ENCODE measurements at regions not wholly inside any gene's neighbourhood (a gene's known extent, or its start where the extent isn't known, plus 50 kb on each side); places are given as distances from the start of the nearest gene placed in this dataset.

DNA sequence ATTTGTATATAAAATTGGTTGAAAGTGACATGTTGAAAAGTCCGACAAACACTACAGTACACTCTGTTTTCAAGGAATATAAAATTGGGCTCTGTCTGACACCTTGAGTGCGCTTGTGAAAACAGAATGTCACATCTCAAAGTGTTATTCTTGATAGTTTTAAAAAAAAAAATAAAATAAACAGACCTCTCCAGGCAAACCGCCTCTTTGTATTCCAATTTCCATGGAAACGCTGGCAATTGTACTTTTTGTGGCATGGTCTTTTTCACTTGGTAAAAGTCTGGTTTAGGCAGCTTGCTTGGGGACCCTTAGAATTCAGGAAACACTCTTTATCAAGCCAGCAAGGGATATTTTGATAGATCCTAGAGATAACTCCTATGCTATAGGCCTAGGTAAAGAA lies 302.5 kb downstream of the RAB28 start:
- DNase-seq (ENCODE audit: low read depth) (no peak), FAIRE-seq (no peak)
- H3K27me3 ChIP-seq (ENCODE audit: control insufficient read depth, insufficient read depth, low read length) = no peaks in the 10 kb centered on the region
- H3K4me3 ChIP-seq (ENCODE audit: low read depth, low read length) = no peak overlapping the region
- TF ChIP-seq, protein P1, sequence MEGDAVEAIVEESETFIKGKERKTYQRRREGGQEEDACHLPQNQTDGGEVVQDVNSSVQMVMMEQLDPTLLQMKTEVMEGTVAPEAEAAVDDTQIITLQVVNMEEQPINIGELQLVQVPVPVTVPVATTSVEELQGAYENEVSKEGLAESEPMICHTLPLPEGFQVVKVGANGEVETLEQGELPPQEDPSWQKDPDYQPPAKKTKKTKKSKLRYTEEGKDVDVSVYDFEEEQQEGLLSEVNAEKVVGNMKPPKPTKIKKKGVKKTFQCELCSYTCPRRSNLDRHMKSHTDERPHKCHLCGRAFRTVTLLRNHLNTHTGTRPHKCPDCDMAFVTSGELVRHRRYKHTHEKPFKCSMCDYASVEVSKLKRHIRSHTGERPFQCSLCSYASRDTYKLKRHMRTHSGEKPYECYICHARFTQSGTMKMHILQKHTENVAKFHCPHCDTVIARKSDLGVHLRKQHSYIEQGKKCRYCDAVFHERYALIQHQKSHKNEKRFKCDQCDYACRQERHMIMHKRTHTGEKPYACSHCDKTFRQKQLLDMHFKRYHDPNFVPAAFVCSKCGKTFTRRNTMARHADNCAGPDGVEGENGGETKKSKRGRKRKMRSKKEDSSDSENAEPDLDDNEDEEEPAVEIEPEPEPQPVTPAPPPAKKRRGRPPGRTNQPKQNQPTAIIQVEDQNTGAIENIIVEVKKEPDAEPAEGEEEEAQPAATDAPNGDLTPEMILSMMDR (IDR thresholded peaks at IDR 0.05; ENCODE audit: insufficient read depth, low read length, severe bottlenecking) = no peak
- no peaks in the 10 kb centered on the region for H3K36me3 ChIP-seq (ENCODE audit: control insufficient read depth, insufficient read depth, low read length)

DNA sequence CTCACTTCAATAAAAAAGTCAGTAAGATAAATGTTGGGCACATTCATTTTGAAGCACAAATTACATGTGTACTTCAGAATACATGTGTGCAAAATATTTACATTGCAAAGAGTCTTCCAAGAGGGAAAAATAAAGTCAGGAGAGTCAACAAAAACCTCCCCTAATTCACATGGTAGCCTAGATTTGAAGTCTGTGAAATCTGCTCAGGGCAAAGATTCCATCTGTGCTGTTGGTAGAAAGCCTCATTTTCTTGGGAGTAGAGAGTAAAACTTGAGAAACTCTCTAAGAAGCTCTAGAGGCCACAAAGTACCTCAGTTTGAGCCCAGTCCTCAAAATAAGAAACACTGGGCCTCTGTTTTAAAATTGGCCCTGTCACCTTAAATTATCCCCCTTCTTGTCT lies 303.4 kb downstream of the RAB28 start:
- no peak for DNase-seq (ENCODE audit: low read depth)
- TF ChIP-seq, protein P1 (IDR thresholded peaks at IDR 0.05; ENCODE audit: insufficient read depth, low read length, severe bottlenecking) = no peak
- no peaks in the 10 kb centered on the region for H3K27me3 ChIP-seq (ENCODE audit: control insufficient read depth, insufficient read depth, low read length)
- no peak overlapping the region for H3K4me3 ChIP-seq (ENCODE audit: low read depth, low read length)
- FAIRE-seq = no peak
- no peaks in the 10 kb centered on the region for H3K36me3 ChIP-seq (ENCODE audit: control insufficient read depth, insufficient read depth, low read length)

DNA sequence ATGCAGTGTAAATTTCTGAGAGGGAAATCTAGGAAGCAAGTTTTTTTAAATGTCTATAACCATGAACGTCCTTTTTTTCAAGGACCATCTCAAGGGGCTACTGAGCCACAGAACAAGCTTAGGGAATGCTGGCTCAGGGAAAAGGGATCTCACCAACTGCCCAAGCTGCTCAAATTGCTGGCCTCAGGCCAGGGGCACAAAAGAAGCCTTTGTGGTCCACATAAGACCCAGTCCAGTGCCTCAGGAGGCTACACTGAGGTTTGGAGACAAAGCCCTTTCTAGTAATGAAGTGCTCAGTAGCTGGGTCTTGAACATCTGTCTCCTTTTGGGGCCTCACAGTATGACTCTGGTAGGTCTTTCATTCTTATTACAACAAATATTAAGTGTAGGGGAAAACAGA lies 305.5 kb downstream of the RAB28 start:
- Histone ChIP-seq H3K4me3 (ENCODE audit: low read depth, low read length) (no peak overlapping the region), H3K27me3 (ENCODE audit: control insufficient read depth, insufficient read depth, low read length) (no peaks in the 10 kb centered on the region), H3K36me3 (ENCODE audit: control insufficient read depth, insufficient read depth, low read length) (no peaks in the 10 kb centered on the region)
- no peak for FAIRE-seq
- DNase-seq (ENCODE audit: low read depth) = no peak
- TF ChIP-seq, protein P1 (IDR thresholded peaks at IDR 0.05; ENCODE audit: insufficient read depth, low read length, severe bottlenecking) = no peak

DNA sequence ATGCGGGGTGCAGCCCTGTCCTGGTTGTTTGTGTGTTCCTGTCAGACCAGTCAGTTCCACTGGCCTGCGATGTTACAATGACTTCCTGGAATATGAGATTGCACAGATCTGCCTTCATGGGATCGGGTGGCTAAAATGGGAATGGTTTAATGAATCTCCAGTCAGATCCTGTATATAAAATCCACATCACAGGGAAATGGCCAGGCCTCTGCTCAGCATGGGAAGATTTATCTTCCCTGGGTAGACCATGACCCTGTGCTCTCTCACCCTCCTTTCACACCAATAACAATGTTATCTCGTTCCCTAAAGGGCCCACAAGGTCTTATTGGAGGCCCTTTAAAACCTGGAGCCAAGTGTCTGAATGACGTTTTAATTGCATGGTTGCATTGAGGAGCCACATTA lies 307.4 kb downstream of the RAB28 start:
- DNase-seq (ENCODE audit: low read depth) (no peak), FAIRE-seq (no peak)
- Histone ChIP-seq H3K4me3 (ENCODE audit: low read depth, low read length) (no peak overlapping the region), H3K36me3 (ENCODE audit: control insufficient read depth, insufficient read depth, low read length) (no peaks in the 10 kb centered on the region), H3K27me3 (ENCODE audit: control insufficient read depth, insufficient read depth, low read length) (no peaks in the 10 kb centered on the region)
- TF ChIP-seq, protein P1 (IDR thresholded peaks at IDR 0.05; ENCODE audit: insufficient read depth, low read length, severe bottlenecking) = no peak

DNA sequence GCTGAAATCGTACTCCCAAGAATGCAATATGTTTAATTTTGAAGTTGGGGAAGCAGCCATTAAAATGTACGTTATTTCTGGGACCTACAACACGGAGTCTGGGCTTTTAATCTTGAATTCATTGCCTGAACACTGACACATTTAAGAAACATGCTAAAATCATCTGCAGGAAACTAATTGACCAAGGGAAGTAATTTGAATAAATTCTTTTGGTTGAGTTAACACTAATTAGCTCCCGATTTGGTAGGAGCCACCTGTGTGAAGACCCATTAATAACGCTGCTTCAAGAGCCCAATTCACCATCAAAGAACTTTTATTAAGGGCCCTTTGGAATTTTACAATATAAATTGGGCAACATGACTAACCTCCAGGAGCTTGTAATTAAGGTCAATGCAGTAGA lies 309.2 kb downstream of the RAB28 start:
- DNase-seq (ENCODE audit: low read depth) (no peak), FAIRE-seq (no peak)
- Histone ChIP-seq H3K4me3 (ENCODE audit: low read depth, low read length) (no peak overlapping the region), H3K36me3 (ENCODE audit: control insufficient read depth, insufficient read depth, low read length) (no peaks in the 10 kb centered on the region), H3K27me3 (ENCODE audit: control insufficient read depth, insufficient read depth, low read length) (no peaks in the 10 kb centered on the region)
- TF ChIP-seq, protein P1 (IDR thresholded peaks at IDR 0.05; ENCODE audit: insufficient read depth, low read length, severe bottlenecking) = no peak

DNA sequence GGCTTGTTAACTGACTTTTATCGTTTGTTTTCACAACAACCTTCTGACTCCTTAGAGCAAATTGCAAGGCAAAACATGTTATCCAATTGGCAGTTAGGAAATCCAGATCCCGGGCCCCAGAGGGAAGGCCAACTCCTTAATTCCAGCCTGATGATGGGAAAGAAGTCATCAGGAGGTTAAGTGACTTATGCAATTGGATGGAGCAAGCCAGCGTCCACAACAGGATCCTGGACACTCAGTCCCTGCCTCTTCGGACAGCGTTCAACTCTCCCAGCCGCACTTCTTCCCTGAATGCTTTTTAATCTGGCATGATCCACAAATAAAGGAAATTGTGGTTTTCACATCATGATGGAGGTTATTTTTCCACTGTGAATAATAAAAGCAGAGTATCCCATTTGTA lies 310.1 kb downstream of the RAB28 start:
- no peak for DNase-seq (ENCODE audit: low read depth)
- FAIRE-seq = no peak
- Histone ChIP-seq H3K4me3 (ENCODE audit: low read depth, low read length) (no peak overlapping the region), H3K36me3 (ENCODE audit: control insufficient read depth, insufficient read depth, low read length) (no peaks in the 10 kb centered on the region), H3K27me3 (ENCODE audit: control insufficient read depth, insufficient read depth, low read length) (no peaks in the 10 kb centered on the region)
- TF ChIP-seq, protein P1 (IDR thresholded peaks at IDR 0.05; ENCODE audit: insufficient read depth, low read length, severe bottlenecking) = no peak

Measured in bronchial epithelial cell (primary cell).